ENCODE measurements at regions not wholly inside any gene's neighbourhood (a gene's known extent, or its start where the extent isn't known, plus 50 kb on each side); places are given as distances from the start of the nearest gene placed in this dataset.

- TF ChIP-seq CTCF (IDR thresholded peaks at IDR 0.05) (no peak), EP300 (IDR thresholded peaks at IDR 0.05) (no peak), POLR2A (IDR thresholded peaks at IDR 0.05) (no peak)
These were observed 56.0 kb upstream of the DHX15 start for GRCh38 chr4:24640366-24640765.
